PC-9 (cell line): ENCODE measurements at regions not wholly inside any gene's neighbourhood (a gene's known extent, or its start where the extent isn't known, plus 50 kb on each side); places are given as distances from the start of the nearest gene placed in this dataset.
"Not testable (repeated sequence)": the region's sequence is repeated elsewhere in the genome, so short reads cannot be mapped to it uniquely, and the experiment has no call there.

Experiments
- CTCF ChIP-seq: fragments of 200-600 bp; sonication (generic); conservative IDR thresholded peaks from 2 replicates; pipeline ENCODE4 v1.6.1; 2017; ENCODE audit warnings: mixed run types, antibody characterized with exemption, mild to moderate bottlenecking, moderate library complexity
- EZH2 ChIP-seq: fragments of 200-600 bp; sonication (generic); IDR thresholded peaks from 2 replicates; pipeline ENCODE4 v1.8.0; 2017; ENCODE audit warnings: antibody characterized with exemption, low read depth

GRCh38 chr7:64459858-64460257 lies 103.0 kb downstream of the ZNF680 start:
- not testable (repeated sequence) for TF ChIP-seq CTCF, EZH2
